ENCODE measurements at regions not wholly inside any gene's neighbourhood (a gene's known extent, or its start where the extent isn't known, plus 50 kb on each side); places are given as distances from the start of the nearest gene placed in this dataset.

DNA sequence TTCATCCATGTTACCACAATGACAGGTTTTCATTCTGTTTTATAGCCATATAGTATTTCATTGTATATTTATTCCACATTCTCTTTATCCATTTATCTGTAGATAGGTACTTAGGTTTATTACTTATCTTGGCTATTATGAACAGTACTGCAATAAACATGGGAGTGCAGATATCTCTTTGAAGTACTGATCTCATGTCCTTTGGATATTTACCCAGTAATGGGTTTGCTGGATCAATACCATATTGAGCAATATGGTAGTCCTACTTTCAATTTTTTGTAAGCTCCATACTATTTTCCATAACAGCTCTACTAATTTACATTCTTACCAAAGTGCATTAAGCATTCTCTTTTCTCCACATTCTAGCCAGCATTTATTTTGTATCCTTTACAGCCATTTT, 235.8 kb upstream of the ALG10 start:
- intact Hi-C loops (cut with DNase I), result no loop called here

DNA sequence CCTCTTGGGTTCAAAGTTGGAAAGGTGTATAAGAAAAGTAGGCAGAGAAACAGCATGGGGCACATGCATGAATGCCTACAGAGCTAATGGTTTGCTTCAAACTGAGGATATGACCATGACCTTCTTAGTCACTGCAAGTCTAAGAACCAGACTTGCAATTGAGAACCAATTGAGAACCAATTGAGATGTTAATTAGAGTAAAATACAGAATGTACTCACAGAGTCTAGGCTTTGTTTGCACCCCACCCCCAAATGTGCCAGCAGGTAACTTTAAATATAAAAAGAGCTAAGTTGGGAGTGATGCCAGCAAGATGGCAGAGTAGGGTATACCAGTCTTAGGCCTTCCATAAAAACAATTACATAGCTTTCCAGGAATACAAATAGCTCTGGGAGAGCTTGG, 227.3 kb upstream of the ALG10 start:
- H3K27ac ChIP-seq, result no peak overlapping the region
- intact Hi-C loops (cut with DNase I), result no loop called here
- ATAC-seq (no peak), DNase-seq (no peak)
- no peaks in the 10 kb centered on the region for H3K9me3 ChIP-seq
- no peaks in the 10 kb centered on the region for H3K36me3 ChIP-seq
- H3K4me3 ChIP-seq, result no peak overlapping the region
- TF ChIP-seq, protein P1, sequence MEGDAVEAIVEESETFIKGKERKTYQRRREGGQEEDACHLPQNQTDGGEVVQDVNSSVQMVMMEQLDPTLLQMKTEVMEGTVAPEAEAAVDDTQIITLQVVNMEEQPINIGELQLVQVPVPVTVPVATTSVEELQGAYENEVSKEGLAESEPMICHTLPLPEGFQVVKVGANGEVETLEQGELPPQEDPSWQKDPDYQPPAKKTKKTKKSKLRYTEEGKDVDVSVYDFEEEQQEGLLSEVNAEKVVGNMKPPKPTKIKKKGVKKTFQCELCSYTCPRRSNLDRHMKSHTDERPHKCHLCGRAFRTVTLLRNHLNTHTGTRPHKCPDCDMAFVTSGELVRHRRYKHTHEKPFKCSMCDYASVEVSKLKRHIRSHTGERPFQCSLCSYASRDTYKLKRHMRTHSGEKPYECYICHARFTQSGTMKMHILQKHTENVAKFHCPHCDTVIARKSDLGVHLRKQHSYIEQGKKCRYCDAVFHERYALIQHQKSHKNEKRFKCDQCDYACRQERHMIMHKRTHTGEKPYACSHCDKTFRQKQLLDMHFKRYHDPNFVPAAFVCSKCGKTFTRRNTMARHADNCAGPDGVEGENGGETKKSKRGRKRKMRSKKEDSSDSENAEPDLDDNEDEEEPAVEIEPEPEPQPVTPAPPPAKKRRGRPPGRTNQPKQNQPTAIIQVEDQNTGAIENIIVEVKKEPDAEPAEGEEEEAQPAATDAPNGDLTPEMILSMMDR (IDR thresholded peaks at IDR 0.05), result no peak
- no peaks in the 10 kb centered on the region for H3K4me1 ChIP-seq
- H3K27me3 ChIP-seq (ENCODE audit: low read depth), result no peaks in the 10 kb centered on the region

More for the DNA sequence above, 235.8 kb upstream of the ALG10 start:
- Histone ChIP-seq H3K9me3 (no peaks in the 10 kb centered on the region), H3K4me1 (no peaks in the 10 kb centered on the region), H3K27me3 (ENCODE audit: low read depth) (no peaks in the 10 kb centered on the region), H3K36me3 (no peaks in the 10 kb centered on the region), H3K4me3 (no peak overlapping the region), H3K27ac (no peak overlapping the region)
- TF ChIP-seq, protein P1 (IDR thresholded peaks at IDR 0.05), result no peak
- no peak for ATAC-seq
- DNase-seq, result no peak

DNA sequence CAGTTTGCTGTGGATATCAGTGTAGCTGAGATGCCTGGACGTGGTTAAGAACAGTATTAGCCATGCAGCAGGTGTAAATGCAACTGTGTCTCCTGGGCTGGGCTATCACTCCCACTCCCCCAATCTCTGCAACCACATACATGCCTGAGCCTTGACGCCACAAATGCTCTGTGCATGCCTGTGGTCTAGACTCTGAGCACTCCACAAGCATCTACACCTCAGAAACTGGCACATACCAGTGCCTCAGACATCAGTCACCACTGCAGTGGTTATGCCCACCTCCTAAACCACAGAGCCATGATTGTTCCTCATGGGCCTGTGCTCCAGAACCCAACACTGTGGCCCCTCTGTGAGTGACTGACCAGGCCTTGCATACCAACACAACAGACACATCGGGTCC, 226.8 kb upstream of the ALG10 start:
- TF ChIP-seq, protein P1 (IDR thresholded peaks at IDR 0.05), result no peak
- intact Hi-C loops (cut with DNase I), result no loop called here
- no peak for ATAC-seq
- no peaks in the 10 kb centered on the region for H3K36me3 ChIP-seq
- H3K9me3 ChIP-seq, result no peaks in the 10 kb centered on the region
- H3K27me3 ChIP-seq (ENCODE audit: low read depth), result no peaks in the 10 kb centered on the region
- H3K4me3 ChIP-seq, result no peak overlapping the region
- no peak for DNase-seq
- H3K27ac ChIP-seq, result no peak overlapping the region
- no peaks in the 10 kb centered on the region for H3K4me1 ChIP-seq

DNA sequence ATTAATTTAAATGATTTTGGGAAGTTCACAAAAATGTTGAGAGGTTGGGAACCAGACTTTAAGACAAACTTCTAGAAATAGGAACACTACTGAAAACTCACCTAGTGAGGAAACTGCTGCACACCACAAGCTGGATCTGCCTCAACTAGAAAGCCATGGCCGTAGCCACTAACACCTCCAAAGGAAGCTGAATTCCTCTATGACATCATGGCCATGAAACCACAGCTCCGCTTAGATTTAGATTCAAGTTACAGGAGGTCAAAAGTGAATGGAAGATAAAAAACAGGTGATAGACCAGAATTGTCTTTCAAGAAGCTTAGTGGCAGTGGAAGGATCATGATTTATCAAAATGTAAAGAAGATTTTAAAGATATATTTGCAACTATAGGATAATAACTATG, 208.8 kb upstream of the ALG10 start:
- ATAC-seq, result no peak
- no peak overlapping the region for H3K4me3 ChIP-seq
- H3K27me3 ChIP-seq (ENCODE audit: low read depth), result no peaks in the 10 kb centered on the region
- intact Hi-C loops (cut with DNase I), result no loop called here
- H3K4me1 ChIP-seq, result no peaks in the 10 kb centered on the region
- no peaks in the 10 kb centered on the region for H3K36me3 ChIP-seq
- DNase-seq, result no peak
- TF ChIP-seq, protein P1 (IDR thresholded peaks at IDR 0.05), result no peak
- H3K27ac ChIP-seq, result no peak overlapping the region
- no peaks in the 10 kb centered on the region for H3K9me3 ChIP-seq

DNA sequence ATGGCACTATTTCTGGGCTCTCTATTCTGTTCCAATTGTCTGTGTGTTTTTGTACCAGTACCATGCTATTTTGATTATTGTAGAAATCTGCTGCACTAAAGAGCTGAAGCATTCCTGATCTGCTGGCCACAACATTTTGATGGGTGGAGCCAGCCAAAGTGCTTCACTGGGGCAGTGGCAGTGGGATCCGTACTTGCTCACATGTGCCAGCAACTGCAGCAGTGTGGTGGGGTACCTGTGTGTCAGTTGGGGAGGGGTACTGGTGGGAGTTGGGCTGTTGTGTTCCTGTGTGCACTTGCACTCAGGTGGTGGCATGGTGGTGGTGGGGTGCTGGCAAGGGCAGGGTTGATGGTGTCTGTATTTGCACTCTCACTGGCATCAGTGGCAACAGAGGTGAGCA, 204.6 kb upstream of the ALG10 start:
- H3K27me3 ChIP-seq (ENCODE audit: low read depth), result no peaks in the 10 kb centered on the region
- H3K36me3 ChIP-seq, result no peaks in the 10 kb centered on the region
- TF ChIP-seq, protein P1 (IDR thresholded peaks at IDR 0.05), result no peak
- no peaks in the 10 kb centered on the region for H3K9me3 ChIP-seq
- no peaks in the 10 kb centered on the region for H3K4me1 ChIP-seq
- DNase-seq, result no peak
- H3K27ac ChIP-seq, result no peak overlapping the region
- intact Hi-C loops (cut with DNase I), result no loop called here
- peak in 1 of 2 donors; percentile 23 for ATAC-seq
- no peak overlapping the region for H3K4me3 ChIP-seq

DNA sequence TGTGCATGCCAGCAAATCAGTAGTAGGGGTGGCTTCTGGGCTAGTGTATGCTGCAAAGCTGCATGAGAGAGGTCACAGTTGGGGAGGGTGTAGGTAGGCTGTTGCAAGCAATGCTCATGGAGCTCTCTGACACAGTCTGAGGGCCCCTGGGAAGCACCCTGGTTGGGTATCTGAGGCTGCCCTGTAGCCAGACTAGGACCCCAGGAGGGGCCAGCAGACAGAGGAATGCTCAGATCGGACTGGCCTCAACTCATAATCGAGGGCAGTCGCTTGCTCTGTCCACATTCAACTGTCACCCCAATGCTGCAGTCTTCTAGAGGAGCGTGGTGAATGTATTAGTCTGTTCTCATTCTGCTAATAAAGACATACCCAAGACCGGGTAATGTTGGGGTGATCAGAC, 204.0 kb upstream of the ALG10 start:
- no peak for DNase-seq
- no peaks in the 10 kb centered on the region for H3K9me3 ChIP-seq
- H3K27me3 ChIP-seq (ENCODE audit: low read depth), result no peaks in the 10 kb centered on the region
- intact Hi-C loops (cut with DNase I), result no loop called here
- ATAC-seq, result peak in 1 of 2 donors; percentile 13
- H3K36me3 ChIP-seq, result no peaks in the 10 kb centered on the region
- H3K4me3 ChIP-seq, result no peak overlapping the region
- H3K4me1 ChIP-seq, result no peaks in the 10 kb centered on the region
- TF ChIP-seq, protein P1 (IDR thresholded peaks at IDR 0.05), result no peak
- H3K27ac ChIP-seq, result no peak overlapping the region
